Neural cell (in vitro differentiated cells): ENCODE measurements at regions not wholly inside any gene's neighbourhood (a gene's known extent, or its start where the extent isn't known, plus 50 kb on each side); places are given as distances from the start of the nearest gene placed in this dataset.
"Not testable (repeated sequence)": the region's sequence is repeated elsewhere in the genome, so short reads cannot be mapped to it uniquely, and the experiment has no call there.

ENCODE experiments used
- H2AFZ ChIP-seq: fragments of 200-600, 300-800 bp; sonication (generic), shearing (Covaris generic); 2 replicates; pipeline ENCODE4 v1.6.0; 2014; ENCODE audit warnings: low read depth, mild to moderate bottlenecking, antibody characterized with exemption, low read length, moderate library complexity
- H3F3A ChIP-seq: fragments of 200-600 bp; shearing (Covaris generic); 2 replicates; pipeline ENCODE4 v1.6.1; 2016; ENCODE audit warnings: mild to moderate bottlenecking, moderate library complexity, mixed read lengths, antibody characterized with exemption, low read length; ENCODE audit not compliant: insufficient read depth, poor library complexity, severe bottlenecking
- H3K27ac ChIP-seq: fragments of 200-600, 300-800 bp; sonication (generic), shearing (Covaris generic); 2 replicates; pipeline ENCODE4 v1.5.1; 2014; ENCODE audit warnings: mild to moderate bottlenecking, low read length, moderate library complexity
- H3K27me3 ChIP-seq: fragments of 300-800, 200-600 bp; sonication (generic), shearing (Covaris generic); 2 replicates; pipeline ENCODE4 v1.6.0; 2014; ENCODE audit warnings: mild to moderate bottlenecking, low read depth, low read length, moderate library complexity; ENCODE audit not compliant: insufficient read depth
- H3K36me3 ChIP-seq: fragments of 300-800, 200-600 bp; sonication (generic), shearing (Covaris generic); 2 replicates; pipeline ENCODE4 v1.5.1; 2014; ENCODE audit warnings: mild to moderate bottlenecking, antibody characterized with exemption, low read length, moderate library complexity; ENCODE audit not compliant: insufficient read depth
- H3K4me2 ChIP-seq: fragments of 300-800, 200-600 bp; sonication (generic), shearing (Covaris generic); 2 replicates; pipeline ENCODE4 v1.6.0; 2014; ENCODE audit warnings: mild to moderate bottlenecking, low read length
- H3K4me3 ChIP-seq: fragments of 300-800, 200-600 bp; sonication (generic), shearing (Covaris generic); 2 replicates; pipeline ENCODE4 v1.5.1; 2014; ENCODE audit warnings: mild to moderate bottlenecking, low read length, moderate library complexity
- H3K79me2 ChIP-seq: fragments of 200-600 bp; shearing (Covaris generic); replicated peaks from 2 replicates; pipeline ENCODE4 v1.6.0; 2014; ENCODE audit warnings: mild to moderate bottlenecking, low read length, moderate library complexity; ENCODE audit not compliant: insufficient read depth
- H3K9ac ChIP-seq: fragments of 300-800, 200-600 bp; sonication (generic), shearing (Covaris generic); 2 replicates; pipeline ENCODE4 v1.6.1; 2016; ENCODE audit warnings: mild to moderate bottlenecking, low read length, mixed read lengths
- H3K9me2 ChIP-seq: fragments of 200-600 bp; shearing (Covaris generic); 2 replicates; pipeline ENCODE4 v1.6.1; 2016; ENCODE audit warnings: mild to moderate bottlenecking, low read length, mixed read lengths; ENCODE audit not compliant: insufficient read depth
- H3K9me3 ChIP-seq: fragments of 200-600, 300-800 bp; sonication (generic), shearing (Covaris generic); 2 replicates; pipeline ENCODE4 v1.6.1; 2016; ENCODE audit warnings: mild to moderate bottlenecking, mixed run types, low read length, moderate library complexity, mixed read lengths
- H4K20me1 ChIP-seq: fragments of 200-600 bp; shearing (Covaris generic); 2 replicates; pipeline ENCODE4 v1.6.1; 2016; ENCODE audit warnings: mild to moderate bottlenecking, mixed run types; ENCODE audit not compliant: insufficient read depth
- small RNA-seq, 3 experiments: library from RNA; depleted of rRNA; stranded (forward); fragments of <200 nt; gene quantifications; one replicate each; pipeline ENCODE3, GENCODE V24; 2012

DNA sequence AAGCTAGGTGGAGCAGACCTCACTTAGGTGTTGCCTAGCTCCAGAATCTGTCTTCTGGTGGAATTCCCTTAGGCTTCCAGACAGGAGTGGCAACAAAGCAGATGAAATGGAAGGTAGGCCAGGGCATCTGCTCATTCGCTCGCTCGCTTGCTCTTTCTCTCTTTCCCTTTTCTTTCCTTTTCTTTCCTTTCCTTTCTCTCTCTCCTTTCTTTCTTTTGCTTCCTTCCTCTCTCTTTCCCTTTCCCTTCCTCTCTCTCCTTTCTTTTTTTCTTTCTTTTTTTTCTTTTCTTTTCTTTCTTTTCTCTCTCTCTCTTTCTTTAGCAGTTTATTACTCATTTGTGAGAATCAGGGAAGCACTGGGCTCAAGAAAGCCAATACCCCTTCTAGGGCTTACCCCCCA is 56.1 kb upstream of the NBPF19 start:
- not testable (repeated sequence) for H2AFZ ChIP-seq, H3K9me2 ChIP-seq, H3K4me2 ChIP-seq, H3K9me3 ChIP-seq, H3K9ac ChIP-seq, H3F3A ChIP-seq, H4K20me1 ChIP-seq, H3K36me3 ChIP-seq, H3K27me3 ChIP-seq, H3K4me3 ChIP-seq, H3K27ac ChIP-seq, H3K79me2 ChIP-seq

DNA sequence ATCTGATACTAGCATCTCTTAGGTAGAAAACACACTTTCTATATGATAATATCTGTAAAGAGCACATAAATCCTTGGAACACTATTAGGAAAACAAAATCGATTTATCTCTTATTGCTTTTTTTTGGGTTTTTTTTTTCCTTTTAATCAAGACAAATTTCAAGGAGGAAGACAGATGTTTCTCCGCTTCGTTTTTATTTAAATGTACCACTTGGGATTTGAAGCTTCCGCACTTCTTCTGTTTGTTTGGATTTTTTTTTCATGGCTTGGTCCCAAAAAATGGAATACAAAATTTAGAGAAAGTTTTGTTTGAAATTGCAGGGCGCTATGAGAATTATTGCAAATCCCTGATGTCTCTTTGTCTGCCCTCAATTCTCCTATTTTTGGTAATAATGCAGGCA is 51.7 kb upstream of the NBPF19 start:
- H2AFZ ChIP-seq, H3K4me3 ChIP-seq, H4K20me1 ChIP-seq, H3K36me3 ChIP-seq, H3K27ac ChIP-seq, H3K9ac ChIP-seq, H3K27me3 ChIP-seq, H3K79me2 ChIP-seq, H3K9me3 ChIP-seq, H3K9me2 ChIP-seq, H3F3A ChIP-seq, H3K4me2 ChIP-seq: not testable (repeated sequence)

Small RNA genes lying in the stretch of these regions (small RNA-seq; reads per million reads assigned to genes)
- gene RF00100: 603 to 2,584 (median 681) reads per million in 3 experiments
- 0 to 3.1 (median 0.49) reads per million in 3 experiments for gene RNU1-59P
